ENCODE measurements at regions not wholly inside any gene's neighbourhood (a gene's known extent, or its start where the extent isn't known, plus 50 kb on each side); places are given as distances from the start of the nearest gene placed in this dataset.

- no peak for TF ChIP-seq CTCF (IDR thresholded peaks at IDR 0.05)
- TF ChIP-seq POLR2A (IDR thresholded peaks at IDR 0.05), result no peak
These were observed 59.3 kb upstream of the C1orf174 start for GRCh38 chr1:3959361-3959760.
